B cell (primary cell): ENCODE measurements at regions not wholly inside any gene's neighbourhood (a gene's known extent, or its start where the extent isn't known, plus 50 kb on each side); places are given as distances from the start of the nearest gene placed in this dataset.

Experiments used
- ATAC-seq: fragments of 200-7000 bp; cut with Tn5 transposase; one replicate; pipeline ENCODE4 v1.10.0; 2021; ENCODE audit warnings: low read depth, mild to moderate bottlenecking, moderate number of reproducible peaks, moderate library complexity
- CTCF ChIA-PET: fragments of 350-600 bp; sonication (Branson Sonifier 250); formaldehyde crosslinking; loops from one replicate; lab custom pipeline; 2021; ENCODE audit warnings: antibody characterized with exemption, inconsistent platforms; lab: Charles Lee
- POLR2A ChIA-PET: fragments of 350-600 bp; sonication (Branson Sonifier 250); formaldehyde crosslinking; loops from one replicate; lab custom pipeline; 2021; ENCODE audit warnings: antibody characterized with exemption; lab: Charles Lee
- DNase-seq: peaks from one replicate; pipeline ENCODE4 v3.0.0; 2013
- H2AFZ ChIP-seq: 2 replicates; pipeline ENCODE4 v1.6.1; 2012; ENCODE audit warnings: mild to moderate bottlenecking, low read depth, low read length; ENCODE audit not compliant: insufficient read depth, poor library complexity, severe bottlenecking
- H3K27ac ChIP-seq, 2 donors: 1 replicate in 1 of 2; 2 replicates in 1 of 2; pipeline ENCODE4 v1.5.1; 2012 to 2013; ENCODE audit warnings: low read length in 2 of 2, mild to moderate bottlenecking in 2 of 2, moderate library complexity in 1 of 2
- H3K27me3 ChIP-seq, 4 experiments: fragments of 200-600 bp in 1 of 4; sonication (generic) in 1 of 4; replicated peaks in 1 of 4; 1 replicate in 2 of 4; 2 replicates in 2 of 4; pipeline versions ENCODE4 v1.6.1 to v1.7.0; 2013 to 2016; ENCODE audit warnings: low read length in 3 of 4, mild to moderate bottlenecking in 2 of 4, mixed read lengths in 1 of 4, moderate library complexity in 1 of 4; ENCODE audit not compliant: insufficient read depth in 4 of 4, control insufficient read depth in 3 of 4; ENCODE audit errors: control extremely low read depth in 1 of 4
- H3K36me3 ChIP-seq, 2 experiments: replicated peaks in 1 of 2; 1 replicate in 1 of 2; 2 replicates in 1 of 2; pipeline versions ENCODE4 v1.6.1 to v1.7.1; 2013; ENCODE audit warnings: low read length in 1 of 2; ENCODE audit not compliant: insufficient read depth in 2 of 2, control insufficient read depth in 1 of 2; ENCODE audit errors: control extremely low read depth in 1 of 2, extremely low read depth in 1 of 2
- H3K4me1 ChIP-seq, 2 donors: fragments of 200-600 bp in 1 of 2; sonication (generic) in 1 of 2; 1 replicate in 1 of 2; 2 replicates in 1 of 2; pipeline versions ENCODE4 v1.5.1 to v1.6.1; 2013 to 2017; ENCODE audit warnings: low read length in 2 of 2; ENCODE audit not compliant: control insufficient read depth in 2 of 2, insufficient read depth in 2 of 2
- H3K4me2 ChIP-seq: replicated peaks from 2 replicates; pipeline ENCODE3; 2012; ENCODE audit warnings: mild to moderate bottlenecking, low read depth, low read length; ENCODE audit not compliant: poor library complexity, severe bottlenecking
- H3K4me3 ChIP-seq, 5 experiments: fragments of 200-600 bp in 1 of 5; sonication (generic) in 1 of 5; 1 replicate in 3 of 5; 2 replicates in 2 of 5; pipeline versions ENCODE4 v1.5.1 to v1.7.0; 2011 to 2016; ENCODE audit warnings: low read length in 4 of 5, mild to moderate bottlenecking in 4 of 5, low read depth in 2 of 5, control low read depth in 1 of 5, moderate library complexity in 1 of 5; ENCODE audit not compliant: insufficient read depth in 1 of 5; ENCODE audit errors: control extremely low read depth in 1 of 5, extremely low read depth in 1 of 5
- H3K79me2 ChIP-seq: fragments of 200-600 bp; sonication (generic); one replicate; pipeline ENCODE4 v1.6.0; 2016; ENCODE audit warnings: low read length; ENCODE audit not compliant: control insufficient read depth, insufficient read depth
- H3K9ac ChIP-seq: fragments of 200-600 bp; sonication (generic); 2 replicates; pipeline ENCODE4 v1.6.1; 2017; ENCODE audit warnings: mild to moderate bottlenecking, low read length, moderate library complexity
- H3K9me3 ChIP-seq, 3 donors: one replicate each; pipeline versions ENCODE4 v1.6.1 to v1.7.1; 2013; ENCODE audit warnings: low read length in 2 of 3; ENCODE audit not compliant: control insufficient read depth in 2 of 3, insufficient read depth in 1 of 3; ENCODE audit errors: control extremely low read depth in 1 of 3
- H4K20me1 ChIP-seq: 2 replicates; pipeline ENCODE4 v1.6.0; 2012; ENCODE audit warnings: mild to moderate bottlenecking, low read length; ENCODE audit not compliant: insufficient read depth, control insufficient read depth, poor library complexity, severe bottlenecking
- H3K27ac Mint-ChIP-seq: one replicate; pipeline ENCODE4 v1.8.0; 2021; ENCODE audit warnings: mixed read lengths
- H3K27me3 Mint-ChIP-seq: one replicate; pipeline ENCODE4 v1.8.0; 2021; ENCODE audit warnings: mixed read lengths
- H3K4me1 Mint-ChIP-seq: one replicate; pipeline ENCODE4 v1.8.0; 2021; ENCODE audit warnings: mixed read lengths
- H3K4me3 Mint-ChIP-seq: one replicate; pipeline ENCODE4 v1.8.0; 2021; ENCODE audit warnings: mixed read lengths
- H3K9me3 Mint-ChIP-seq: one replicate; pipeline ENCODE4 v1.8.0; 2022; ENCODE audit warnings: mixed read lengths; ENCODE audit not compliant: insufficient read depth
- EZH2 ChIP-seq: IDR thresholded peaks from 2 replicates; pipeline ENCODE4 v1.6.1; 2012; ENCODE audit warnings: borderline replicate concordance, low read depth, mild to moderate bottlenecking, moderate library complexity, low read length; ENCODE audit not compliant: insufficient read depth, poor library complexity, severe bottlenecking
- WGBS: methylation state at CpG from one replicate; pipeline ENCODE4 v1.1.5; 2013; ENCODE audit warnings: missing lambda C conversion rate; ENCODE audit not compliant: insufficient coverage; 5-methylcytosine and 5-hydroxymethylcytosine counted together
- intact Hi-C: fragments of 100-400 bp; cut with micrococcal nuclease; formaldehyde crosslinking; loops from one replicate; pipeline ENCODE4 v1.10.0; 2022
- TF ChIP-seq, protein P1 (sequence below): fragments of 200-600 bp; IDR thresholded peaks from one replicate; pipeline ENCODE4 v1.8.0; 2022; ENCODE audit warnings: antibody characterized with exemption, mild to moderate bottlenecking

DNA sequence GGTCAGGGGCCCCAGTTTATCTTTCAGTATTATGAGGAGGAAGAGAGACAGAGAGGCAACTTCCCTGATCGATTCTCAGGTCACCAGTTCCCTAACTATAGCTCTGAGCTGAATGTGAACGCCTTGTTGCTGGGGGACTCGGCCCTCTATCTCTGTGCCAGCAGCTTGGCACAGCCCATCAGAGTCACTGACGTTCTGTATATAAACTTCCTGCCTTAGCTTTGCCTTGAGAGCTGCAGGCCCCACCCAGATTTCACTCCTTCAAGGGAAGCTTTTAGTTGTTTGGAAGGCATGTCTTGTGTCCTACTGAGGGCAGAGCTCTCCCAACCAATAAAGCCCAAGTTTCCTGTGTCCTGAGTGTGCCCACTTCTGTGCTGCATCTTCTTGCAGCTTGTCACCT, 242.5 kb upstream of the PRSS58 start:
- no peak overlapping the region for H3K27ac Mint-ChIP-seq
- WGBS = no CpG with 5 or more reads among the region's 4 CpGs
- no peaks in the 10 kb centered on the region for H3K9me3 Mint-ChIP-seq
- no peaks in the 10 kb centered on the region for H3K79me2 ChIP-seq
- no peak overlapping the region for H2AFZ ChIP-seq
- no peak overlapping the region for H3K27ac ChIP-seq
- peaks cover 7% of the 10 kb centered on the region for H3K4me1 Mint-ChIP-seq
- no peak for ATAC-seq
- H3K4me1 ChIP-seq = no peaks in the 10 kb centered on the region
- no peak for DNase-seq
- no peaks in the 10 kb centered on the region for H3K9me3 ChIP-seq
- ChIA-PET POLR2A (no interaction called here), CTCF (interaction anchor here (0.9 to 1.7 kb wide), 4 partner anchors 17 to 37 kb away, joined by 3 to 8 read pairs (median 4); no protein-coding TSS in a partner anchor)
- no peaks in the 10 kb centered on the region for H3K36me3 ChIP-seq
- H3K27me3 Mint-ChIP-seq = peaks cover 42% of the 10 kb centered on the region
- no peak overlapping the region for H3K4me3 ChIP-seq
- intact Hi-C loops = no loop called here
- no peak overlapping the region for H3K4me3 Mint-ChIP-seq
- no peak overlapping the region for H3K9ac ChIP-seq
- no peaks in the 10 kb centered on the region for H4K20me1 ChIP-seq
- H3K27me3 ChIP-seq = peaks cover 0 to 13% (median 1%) of the 10 kb centered on the region in 4 experiments
- no peak overlapping the region for H3K4me2 ChIP-seq
- TF ChIP-seq EZH2 = no peak
- TF ChIP-seq, protein P1, sequence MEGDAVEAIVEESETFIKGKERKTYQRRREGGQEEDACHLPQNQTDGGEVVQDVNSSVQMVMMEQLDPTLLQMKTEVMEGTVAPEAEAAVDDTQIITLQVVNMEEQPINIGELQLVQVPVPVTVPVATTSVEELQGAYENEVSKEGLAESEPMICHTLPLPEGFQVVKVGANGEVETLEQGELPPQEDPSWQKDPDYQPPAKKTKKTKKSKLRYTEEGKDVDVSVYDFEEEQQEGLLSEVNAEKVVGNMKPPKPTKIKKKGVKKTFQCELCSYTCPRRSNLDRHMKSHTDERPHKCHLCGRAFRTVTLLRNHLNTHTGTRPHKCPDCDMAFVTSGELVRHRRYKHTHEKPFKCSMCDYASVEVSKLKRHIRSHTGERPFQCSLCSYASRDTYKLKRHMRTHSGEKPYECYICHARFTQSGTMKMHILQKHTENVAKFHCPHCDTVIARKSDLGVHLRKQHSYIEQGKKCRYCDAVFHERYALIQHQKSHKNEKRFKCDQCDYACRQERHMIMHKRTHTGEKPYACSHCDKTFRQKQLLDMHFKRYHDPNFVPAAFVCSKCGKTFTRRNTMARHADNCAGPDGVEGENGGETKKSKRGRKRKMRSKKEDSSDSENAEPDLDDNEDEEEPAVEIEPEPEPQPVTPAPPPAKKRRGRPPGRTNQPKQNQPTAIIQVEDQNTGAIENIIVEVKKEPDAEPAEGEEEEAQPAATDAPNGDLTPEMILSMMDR = no peak

- no peak overlapping the region for H3K27ac Mint-ChIP-seq
- Histone ChIP-seq H3K79me2 (no peaks in the 10 kb centered on the region), H3K4me1 (no peaks in the 10 kb centered on the region), H2AFZ (no peak overlapping the region), H3K27me3 (peaks cover 0 to 10% (median 1%) of the 10 kb centered on the region in 4 experiments), H3K4me3 (no peak overlapping the region), H3K9ac (no peak overlapping the region), H3K27ac (no peak overlapping the region), H3K9me3 (no peaks in the 10 kb centered on the region), H3K36me3 (no peaks in the 10 kb centered on the region), H3K4me2 (no peak overlapping the region), H4K20me1 (no peaks in the 10 kb centered on the region)
- ChIA-PET CTCF (no interaction called here), POLR2A (no interaction called here)
- H3K4me1 Mint-ChIP-seq = peaks cover 7% of the 10 kb centered on the region
- H3K4me3 Mint-ChIP-seq = no peak overlapping the region
- TF ChIP-seq, protein P1 = no peak
- no peak for TF ChIP-seq EZH2
- peaks cover 39% of the 10 kb centered on the region for H3K27me3 Mint-ChIP-seq
- ATAC-seq (no peak), DNase-seq (no peak)
- intact Hi-C loops = no loop called here
- 46% methylated on average over 2 of the region's 4 CpGs for WGBS
- no peaks in the 10 kb centered on the region for H3K9me3 Mint-ChIP-seq
Observed at GRCh38 chr7:142499635-142500034, 241.8 kb upstream of the PRSS58 start.
